GM23338 (cell line): ENCODE measurements at regions not wholly inside any gene's neighbourhood (a gene's known extent, or its start where the extent isn't known, plus 50 kb on each side); places are given as distances from the start of the nearest gene placed in this dataset.

Source experiments
- ATAC-seq: fragments of 200-7000 bp; cut with Tn5 transposase; 3 replicates; pipeline ENCODE4 v1.9.1; 2020
- DNase-seq: peaks from one replicate; pipeline ENCODE4 v3.0.0-alpha.2; 2015; ENCODE audit warnings: low spot score
- H2AFZ ChIP-seq: fragments of 200-600 bp; sonication (generic); 2 replicates; pipeline ENCODE4 v1.8.0; 2016; ENCODE audit warnings: antibody characterized with exemption, mild to moderate bottlenecking, moderate library complexity
- H3F3A ChIP-seq: fragments of 200-600 bp; sonication (generic); replicated peaks from 2 replicates; pipeline ENCODE4 v1.8.0; 2017; ENCODE audit warnings: antibody characterized with exemption, mixed run types, low read depth
- H3K27ac ChIP-seq: fragments of 200-600 bp; sonication (generic); 2 replicates; pipeline ENCODE4 v1.6.1; 2016; ENCODE audit warnings: low read depth
- H3K27me3 ChIP-seq: fragments of 200-600 bp; sonication (generic); 2 replicates; pipeline ENCODE4 v1.8.0; 2016; ENCODE audit warnings: mild to moderate bottlenecking, mixed run types, moderate library complexity; ENCODE audit not compliant: insufficient read depth
- H3K36me3 ChIP-seq: fragments of 200-600 bp; sonication (generic); 2 replicates; pipeline ENCODE4 v1.8.0; 2016; ENCODE audit warnings: mild to moderate bottlenecking; ENCODE audit not compliant: insufficient read depth
- H3K4me1 ChIP-seq: fragments of 200-600 bp; sonication (generic); 2 replicates; pipeline ENCODE4 v1.8.0; 2016; ENCODE audit warnings: mild to moderate bottlenecking, moderate library complexity; ENCODE audit not compliant: insufficient read depth
- H3K4me2 ChIP-seq: fragments of 200-600 bp; sonication (generic); 2 replicates; pipeline ENCODE4 v1.7.1; 2017; ENCODE audit warnings: mixed run types
- H3K4me3 ChIP-seq: fragments of 200-600 bp; sonication (generic); 2 replicates; pipeline ENCODE4 v1.6.1; 2016; ENCODE audit warnings: mixed run types
- H3K79me2 ChIP-seq: fragments of 200-600 bp; sonication (generic); replicated peaks from 2 replicates; pipeline ENCODE4 v1.8.0; 2017; ENCODE audit warnings: mild to moderate bottlenecking; ENCODE audit not compliant: insufficient read depth
- H3K9me2 ChIP-seq: fragments of 200-600 bp; sonication (generic); 2 replicates; pipeline ENCODE4 v1.8.0; 2017; ENCODE audit not compliant: insufficient read depth
- H4K20me1 ChIP-seq: fragments of 200-600 bp; sonication (generic); replicated peaks from 2 replicates; pipeline ENCODE4 v1.8.0; 2017; ENCODE audit warnings: mild to moderate bottlenecking; ENCODE audit not compliant: insufficient read depth
- H3K27ac Mint-ChIP-seq: 2 replicates; pipeline ENCODE4 v1.8.0; 2020; ENCODE audit warnings: inconsistent platforms, mild to moderate bottlenecking, moderate library complexity, mixed read lengths
- H3K27me3 Mint-ChIP-seq: 3 replicates; pipeline ENCODE4 v1.8.0; 2022; ENCODE audit warnings: low read depth, mild to moderate bottlenecking, moderate library complexity, mixed read lengths, inconsistent platforms; ENCODE audit not compliant: insufficient read depth, poor library complexity
- H3K36me3 Mint-ChIP-seq: 3 replicates; pipeline ENCODE4 v1.8.0; 2021; ENCODE audit warnings: low read depth, mild to moderate bottlenecking, inconsistent platforms, moderate library complexity, mixed read lengths
- H3K4me1 Mint-ChIP-seq: 3 replicates; pipeline ENCODE4 v1.8.0; 2020; ENCODE audit warnings: mild to moderate bottlenecking, inconsistent platforms, mixed read lengths
- H3K4me3 Mint-ChIP-seq: 3 replicates; pipeline ENCODE4 v1.8.0; 2021; ENCODE audit warnings: moderate library complexity, mild to moderate bottlenecking, inconsistent platforms, mixed read lengths
- H3K9me3 Mint-ChIP-seq: 3 replicates; pipeline ENCODE4 v1.8.0; 2020; ENCODE audit warnings: moderate library complexity, mild to moderate bottlenecking, inconsistent platforms, mixed read lengths
- CREB1 ChIP-seq: fragments of 250-450 bp; sonication (Bioruptor Pico); IDR thresholded peaks from 2 replicates; pipeline ENCODE4 v1.5.0; 2020; ENCODE audit warnings: low read depth, mild to moderate bottlenecking, moderate library complexity
- ETS1 ChIP-seq: IDR thresholded peaks from 2 replicates; pipeline ENCODE4 v1.6.1; 2016; ENCODE audit warnings: antibody characterized with exemption
- EZH2 ChIP-seq: fragments of 200-600 bp; sonication (generic); IDR thresholded peaks from one replicate; pipeline ENCODE4 v1.8.0; 2017; ENCODE audit warnings: antibody characterized with exemption, mild to moderate bottlenecking, low read depth; ENCODE audit not compliant: unreplicated experiment
- EZH2phosphoT487 ChIP-seq: fragments of 200-600 bp; sonication (generic); IDR thresholded peaks from one replicate; pipeline ENCODE4 v1.8.1; 2018; ENCODE audit warnings: antibody characterized with exemption; ENCODE audit not compliant: unreplicated experiment
- JUNB ChIP-seq: IDR thresholded peaks from one replicate; pipeline ENCODE4 v1.6.1; 2016; ENCODE audit warnings: antibody characterized with exemption; ENCODE audit not compliant: unreplicated experiment
- NANOG ChIP-seq: IDR thresholded peaks from 2 replicates; pipeline ENCODE4 v1.6.1; 2016; ENCODE audit warnings: antibody characterized with exemption, borderline replicate concordance
- POLR2AphosphoS5 ChIP-seq: IDR thresholded peaks from 2 replicates; pipeline ENCODE4 v1.6.1; 2016; ENCODE audit warnings: antibody characterized with exemption, low read depth
- REST ChIP-seq: IDR thresholded peaks from one replicate; pipeline ENCODE4 v1.6.1; 2018; ENCODE audit warnings: antibody characterized with exemption; ENCODE audit not compliant: unreplicated experiment
- STAT1 ChIP-seq: IDR thresholded peaks from one replicate; pipeline ENCODE4 v1.6.1; 2016; ENCODE audit warnings: antibody characterized with exemption; ENCODE audit not compliant: unreplicated experiment
- ZNF114 ChIP-seq: fragments of 250-450 bp; sonication (Bioruptor Pico); IDR thresholded peaks from 2 replicates; pipeline ENCODE4 v1.5.0; 2020; ENCODE audit warnings: mild to moderate bottlenecking, moderate library complexity
- ZNF331 ChIP-seq: fragments of 250-450 bp; sonication (Bioruptor Pico); IDR thresholded peaks from 2 replicates; pipeline ENCODE4 v1.5.0; 2020; ENCODE audit warnings: low read depth, mild to moderate bottlenecking, moderate library complexity
- TF ChIP-seq, protein P1 (sequence below), 2 experiments: fragments of 200-600 bp in 1 of 2; sonication (generic) in 1 of 2; conservative IDR thresholded peaks; 2 replicates each; pipeline versions ENCODE4 v1.5.1 to v1.6.1; 2016 to 2017; ENCODE audit warnings: antibody characterized with exemption in 2 of 2, low read depth in 2 of 2, mild to moderate bottlenecking in 2 of 2, moderate library complexity in 1 of 2

GRCh38 chr5:89615839-89616518 is 733.0 kb upstream of the MEF2C start (continued):
- TF ChIP-seq CREB1 (CRISPR knock-in tag): no peak
- no peak for TF ChIP-seq ZNF114
- TF ChIP-seq POLR2AphosphoS5: no peak
- no peak for TF ChIP-seq STAT1
- TF ChIP-seq EZH2phosphoT487: no peak
- no peak for TF ChIP-seq ETS1
- TF ChIP-seq REST: no peak

DNA sequence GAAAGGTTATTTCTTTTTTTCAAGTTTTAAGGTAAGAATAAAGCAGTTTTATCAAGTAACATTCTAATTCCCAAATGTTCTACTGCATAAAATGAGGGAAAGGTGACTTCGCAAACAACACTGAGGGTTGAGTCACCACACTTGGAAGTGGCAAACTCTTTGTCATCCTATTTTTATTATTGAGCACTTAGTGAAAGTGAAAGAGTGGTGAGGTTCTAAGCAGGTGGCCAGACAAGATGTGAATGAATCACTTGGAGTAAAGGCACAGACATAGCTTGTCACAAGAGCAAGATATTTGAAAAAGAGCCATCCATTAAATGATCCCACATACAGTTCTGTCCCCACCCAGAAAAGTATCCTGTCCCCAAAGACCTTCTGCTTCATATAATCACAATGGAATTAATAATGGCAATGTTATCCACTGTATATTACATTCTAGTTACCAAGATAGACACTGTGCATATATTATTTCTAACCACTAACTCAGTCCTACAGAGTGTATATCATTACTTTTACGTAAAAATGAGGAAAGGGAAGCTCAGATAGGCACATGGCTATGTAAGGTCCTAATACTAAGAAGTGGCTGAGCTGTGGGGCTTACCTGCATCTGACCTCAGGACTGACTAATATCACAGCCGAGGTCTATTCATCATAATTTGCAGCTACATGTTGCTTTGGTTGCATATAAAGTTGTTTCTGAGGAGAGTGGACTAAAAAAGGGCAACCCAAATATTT is 730.4 kb upstream of the MEF2C start:
- H3K4me1 Mint-ChIP-seq: no peaks in the 10 kb centered on the region; the same call in 2 of the 3 replicates
- Histone ChIP-seq H3K4me1 (no peaks in the 10 kb centered on the region), H3K27ac (no peak overlapping the region), H4K20me1 (no peaks in the 10 kb centered on the region), H3K4me2 (no peak overlapping the region), H3F3A (no peaks in the 10 kb centered on the region), H3K27me3 (no peaks in the 10 kb centered on the region), H3K9me2 (no peaks in the 10 kb centered on the region), H2AFZ (no peak overlapping the region), H3K4me3 (no peak overlapping the region), H3K79me2 (no peaks in the 10 kb centered on the region), H3K36me3 (no peaks in the 10 kb centered on the region)
- ATAC-seq (no peak), DNase-seq (no peak)
- H3K9me3 Mint-ChIP-seq: peaks cover 12% of the 10 kb centered on the region; the same call in 2 of the 3 replicates
- no peaks in the 10 kb centered on the region for H3K27me3 Mint-ChIP-seq
- no peak overlapping the region for H3K4me3 Mint-ChIP-seq
- H3K36me3 Mint-ChIP-seq: no peaks in the 10 kb centered on the region; the same call in 2 of the 3 replicates
- no peak overlapping the region for H3K27ac Mint-ChIP-seq
- no peak for TF ChIP-seq ZNF331 (CRISPR knock-in tag)
- no peak for TF ChIP-seq NANOG
- no peak for TF ChIP-seq STAT1
- no peak for TF ChIP-seq ETS1
- TF ChIP-seq, protein P1, sequence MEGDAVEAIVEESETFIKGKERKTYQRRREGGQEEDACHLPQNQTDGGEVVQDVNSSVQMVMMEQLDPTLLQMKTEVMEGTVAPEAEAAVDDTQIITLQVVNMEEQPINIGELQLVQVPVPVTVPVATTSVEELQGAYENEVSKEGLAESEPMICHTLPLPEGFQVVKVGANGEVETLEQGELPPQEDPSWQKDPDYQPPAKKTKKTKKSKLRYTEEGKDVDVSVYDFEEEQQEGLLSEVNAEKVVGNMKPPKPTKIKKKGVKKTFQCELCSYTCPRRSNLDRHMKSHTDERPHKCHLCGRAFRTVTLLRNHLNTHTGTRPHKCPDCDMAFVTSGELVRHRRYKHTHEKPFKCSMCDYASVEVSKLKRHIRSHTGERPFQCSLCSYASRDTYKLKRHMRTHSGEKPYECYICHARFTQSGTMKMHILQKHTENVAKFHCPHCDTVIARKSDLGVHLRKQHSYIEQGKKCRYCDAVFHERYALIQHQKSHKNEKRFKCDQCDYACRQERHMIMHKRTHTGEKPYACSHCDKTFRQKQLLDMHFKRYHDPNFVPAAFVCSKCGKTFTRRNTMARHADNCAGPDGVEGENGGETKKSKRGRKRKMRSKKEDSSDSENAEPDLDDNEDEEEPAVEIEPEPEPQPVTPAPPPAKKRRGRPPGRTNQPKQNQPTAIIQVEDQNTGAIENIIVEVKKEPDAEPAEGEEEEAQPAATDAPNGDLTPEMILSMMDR (conservative IDR thresholded peaks at IDR 0.05; ENCODE audit: low read depth in 2 of 2): no peak
- TF ChIP-seq EZH2phosphoT487: no peak
- no peak for TF ChIP-seq EZH2
- TF ChIP-seq REST: no peak
- TF ChIP-seq CREB1 (CRISPR knock-in tag): no peak
- TF ChIP-seq JUNB: no peak
